Spleen (tissue), 11 donors: ENCODE measurements at regions not wholly inside any gene's neighbourhood (a gene's known extent, or its start where the extent isn't known, plus 50 kb on each side); places are given as distances from the start of the nearest gene placed in this dataset.

Experiments
- DNase-seq: peaks from one replicate; pipeline ENCODE4 v3.0.0-alpha.2; 2020
- H3K27ac ChIP-seq, 8 donors: fragments of 200-600 bp; sonication (generic) in 7 of 8; 1 replicate in 4 of 8; 2 replicates in 4 of 8; pipeline versions ENCODE4 v1.5.0 to v1.8.0; 2016 to 2021; ENCODE audit warnings: inconsistent platforms in 4 of 8, mild to moderate bottlenecking in 4 of 8, moderate library complexity in 1 of 8
- H3K27me3 ChIP-seq, 7 donors: fragments of 200-600 bp; sonication (generic) in 6 of 7; replicated peaks in 1 of 7; 1 replicate in 4 of 7; 2 replicates in 3 of 7; pipeline versions ENCODE4 v1.5.0 to v1.8.0; 2016 to 2021; ENCODE audit warnings: inconsistent platforms in 3 of 7, mild to moderate bottlenecking in 1 of 7
- H3K36me3 ChIP-seq, 6 donors: fragments of 200-600 bp; sonication (generic) in 5 of 6; 1 replicate in 4 of 6; 2 replicates in 2 of 6; pipeline versions ENCODE4 v1.5.0 to v1.8.0; 2016 to 2021; ENCODE audit warnings: inconsistent platforms in 2 of 6
- H3K4me1 ChIP-seq, 6 donors: fragments of 200-600 bp; sonication (generic) in 5 of 6; 1 replicate in 3 of 6; 2 replicates in 3 of 6; pipeline versions ENCODE4 v1.5.0 to v1.8.0; 2016 to 2021; ENCODE audit warnings: inconsistent platforms in 3 of 6
- H3K4me3 ChIP-seq, 8 donors: fragments of 200-600 bp; sonication (generic) in 7 of 8; 1 replicate in 4 of 8; 2 replicates in 4 of 8; pipeline versions ENCODE4 v1.5.0 to v1.8.0; 2016 to 2021; ENCODE audit warnings: inconsistent platforms in 4 of 8, mild to moderate bottlenecking in 4 of 8, moderate library complexity in 2 of 8
- H3K9me3 ChIP-seq, 8 donors: fragments of 200-600 bp; sonication (generic) in 7 of 8; 1 replicate in 4 of 8; 2 replicates in 4 of 8; pipeline versions ENCODE4 v1.5.0 to v1.8.0; 2016 to 2021; ENCODE audit warnings: inconsistent platforms in 4 of 8
- POLR2A ChIP-seq, 3 donors: fragments of 450-650 bp; IDR thresholded peaks; one replicate each; pipeline ENCODE4 v1.5.1; 2017; ENCODE audit warnings: antibody characterized with exemption in 3 of 3, mild to moderate bottlenecking in 1 of 3
- POLR2AphosphoS5 ChIP-seq, 3 donors: sonication (generic); formaldehyde crosslinking; IDR thresholded peaks; one replicate each; pipeline ENCODE4 v1.5.1; 2017; ENCODE audit warnings: antibody characterized with exemption in 3 of 3
- WGBS, 5 donors: extraction: QIAGEN DNeasy Blood & Tissue Kit in 3 of 5; methylation state at CpG; one replicate each; pipeline versions ENCODE4 v1.1.5 to v1.1.7; 2013 to 2018; 5-methylcytosine and 5-hydroxymethylcytosine counted together
- intact Hi-C: fragments of 100-400 bp; cut with DNase I; formaldehyde crosslinking; loops from one replicate; pipeline ENCODE4 v1.15.0; 2023; ENCODE audit warnings: low total_unique reads
- TF ChIP-seq, protein P1 (sequence below), 11 experiments: fragments of 200-600 bp in 7 of 11; fragments of 450-650 bp in 4 of 11; sonication (generic) in 4 of 11; IDR thresholded peaks in 8 of 11; conservative IDR thresholded peaks in 3 of 11; 1 replicate in 7 of 11; 2 replicates in 4 of 11; pipeline versions ENCODE4 v1.4.0 to v1.8.0; 2016 to 2021; ENCODE audit warnings: antibody characterized with exemption in 11 of 11, inconsistent platforms in 4 of 11, mild to moderate bottlenecking in 1 of 11
- donor health status: healthy with polysubstance abuse.
- donor health status: DM: no; HTN: no; CAD: no; lungs with moderate emphysema.
- donor health status: DM: no; HTN: no; CAD: no.
- donor health status: Bipolar disorder and iron deficiency.
- donor health status: healthy.
- donor health status: DM: no; HTN: no; CAD: no.
- donor health status: DM: yes; HTN: yes; CAD: no.

DNA sequence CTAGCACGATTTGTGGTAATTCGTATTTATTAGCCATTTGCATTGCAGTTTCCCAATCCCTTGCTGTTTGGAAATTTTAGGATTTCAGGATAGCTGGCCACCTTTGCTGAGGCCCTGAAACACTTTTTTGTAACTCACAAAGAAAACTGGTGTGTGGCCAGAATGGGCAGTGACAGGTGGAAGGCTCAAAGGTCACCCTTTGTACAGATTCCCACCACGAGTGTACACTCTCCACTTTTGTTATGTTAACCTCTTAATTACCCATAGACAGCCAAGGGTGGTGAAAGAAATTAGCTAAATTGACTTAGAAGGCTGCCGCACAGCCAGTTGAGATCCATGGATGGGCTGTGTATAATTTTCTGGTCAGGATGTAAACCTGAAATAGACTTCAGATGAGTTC lies 109.7 kb upstream of the ARX start:
- intact Hi-C loops: no loop called here

DNA sequence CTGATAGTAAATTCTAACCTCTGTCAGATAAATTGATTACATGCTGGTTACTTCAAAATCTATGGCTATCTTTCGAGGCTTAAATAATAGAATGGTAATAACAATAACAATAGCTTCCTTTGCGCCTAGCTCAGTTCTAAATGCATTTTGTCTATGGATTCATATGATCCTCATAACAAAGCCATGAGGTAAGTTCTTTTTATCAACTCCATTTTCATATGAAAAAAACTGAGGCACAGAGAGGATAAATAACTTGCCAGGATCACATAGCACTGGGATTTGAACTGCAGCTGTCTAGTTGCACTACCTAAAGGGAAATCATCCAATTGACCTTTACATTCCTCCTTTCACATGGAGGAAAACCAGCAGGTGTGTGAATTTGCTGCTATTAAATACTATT lies 108.6 kb upstream of the ARX start:
- Histone ChIP-seq H3K9me3 (peaks cover 0 to 5% (median 0%) of the 10 kb centered on the region in 8 donors), H3K27ac (no peak overlapping the region), H3K4me1 (no peaks in the 10 kb centered on the region), H3K4me3 (no peak overlapping the region), H3K27me3 (peaks cover 0 to 3% (median 0%) of the 10 kb centered on the region in 7 donors), H3K36me3 (no peaks in the 10 kb centered on the region)
- no peak for DNase-seq
- TF ChIP-seq POLR2AphosphoS5 (IDR thresholded peaks at IDR 0.05) (no peak), POLR2A (IDR thresholded peaks at IDR 0.05) (no peak)
- TF ChIP-seq, protein P1, sequence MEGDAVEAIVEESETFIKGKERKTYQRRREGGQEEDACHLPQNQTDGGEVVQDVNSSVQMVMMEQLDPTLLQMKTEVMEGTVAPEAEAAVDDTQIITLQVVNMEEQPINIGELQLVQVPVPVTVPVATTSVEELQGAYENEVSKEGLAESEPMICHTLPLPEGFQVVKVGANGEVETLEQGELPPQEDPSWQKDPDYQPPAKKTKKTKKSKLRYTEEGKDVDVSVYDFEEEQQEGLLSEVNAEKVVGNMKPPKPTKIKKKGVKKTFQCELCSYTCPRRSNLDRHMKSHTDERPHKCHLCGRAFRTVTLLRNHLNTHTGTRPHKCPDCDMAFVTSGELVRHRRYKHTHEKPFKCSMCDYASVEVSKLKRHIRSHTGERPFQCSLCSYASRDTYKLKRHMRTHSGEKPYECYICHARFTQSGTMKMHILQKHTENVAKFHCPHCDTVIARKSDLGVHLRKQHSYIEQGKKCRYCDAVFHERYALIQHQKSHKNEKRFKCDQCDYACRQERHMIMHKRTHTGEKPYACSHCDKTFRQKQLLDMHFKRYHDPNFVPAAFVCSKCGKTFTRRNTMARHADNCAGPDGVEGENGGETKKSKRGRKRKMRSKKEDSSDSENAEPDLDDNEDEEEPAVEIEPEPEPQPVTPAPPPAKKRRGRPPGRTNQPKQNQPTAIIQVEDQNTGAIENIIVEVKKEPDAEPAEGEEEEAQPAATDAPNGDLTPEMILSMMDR (IDR thresholded peaks at IDR 0.05 in 8 of 11, conservative IDR thresholded peaks at IDR 0.05 in 3 of 11): no peak
- WGBS, 5 donors: 82 to 94% (median 92%) methylated on average over 2 of the region's 2 CpGs
- intact Hi-C loops: no loop called here

More for the DNA sequence above, 109.7 kb upstream of the ARX start:
- Histone ChIP-seq H3K4me1 (no peaks in the 10 kb centered on the region), H3K27ac (no peak overlapping the region), H3K36me3 (no peaks in the 10 kb centered on the region), H3K4me3 (no peak overlapping the region), H3K27me3 (peaks cover 0 to 3% (median 0%) of the 10 kb centered on the region in 7 donors), H3K9me3 (peaks cover 0 to 5% (median 0%) of the 10 kb centered on the region in 8 donors)
- TF ChIP-seq, protein P1 (IDR thresholded peaks at IDR 0.05 in 8 of 11, conservative IDR thresholded peaks at IDR 0.05 in 3 of 11): no peak
- TF ChIP-seq POLR2AphosphoS5 (IDR thresholded peaks at IDR 0.05) (no peak), POLR2A (IDR thresholded peaks at IDR 0.05) (no peak)
- DNase-seq: no peak
- WGBS, 5 donors: 71 to 77% (median 74%) methylated on average over 4 of the region's 4 CpGs

DNA sequence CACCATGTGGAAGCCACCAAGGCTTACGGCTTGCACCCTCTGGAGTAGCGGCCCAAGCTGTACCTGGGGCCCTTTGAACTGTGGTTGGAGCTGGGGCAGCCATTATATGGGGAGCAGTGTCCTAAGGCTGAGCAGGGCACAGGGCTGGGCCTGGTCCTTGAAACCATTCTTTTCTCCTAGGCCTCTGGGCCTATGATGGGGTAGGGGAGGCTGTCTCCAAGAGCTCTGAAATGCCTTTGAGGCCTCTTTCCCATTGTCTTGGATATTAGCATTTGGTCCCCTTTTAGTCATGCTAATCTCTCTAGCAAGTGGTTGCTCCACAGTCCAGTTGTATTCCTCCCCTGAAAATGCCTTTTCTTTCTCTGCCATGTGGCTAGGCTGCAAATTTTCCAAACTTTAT lies 96.4 kb upstream of the ARX start:
- Histone ChIP-seq H3K4me3 (no peak overlapping the region), H3K36me3 (no peaks in the 10 kb centered on the region), H3K9me3 (no peaks in the 10 kb centered on the region), H3K27me3 (no peaks in the 10 kb centered on the region), H3K4me1 (no peaks in the 10 kb centered on the region), H3K27ac (no peak overlapping the region)
- TF ChIP-seq POLR2A (IDR thresholded peaks at IDR 0.05) (no peak), POLR2AphosphoS5 (IDR thresholded peaks at IDR 0.05) (no peak)
- TF ChIP-seq, protein P1 (IDR thresholded peaks at IDR 0.05 in 8 of 11, conservative IDR thresholded peaks at IDR 0.05 in 3 of 11): no peak
- DNase-seq: no peak
- 86 to 100% (median 89%) methylated on average over 2 of the region's 2 CpGs; no CpG with 5 or more reads in 1 of the 5 donors for WGBS, 5 donors
- intact Hi-C loops: no loop called here

DNA sequence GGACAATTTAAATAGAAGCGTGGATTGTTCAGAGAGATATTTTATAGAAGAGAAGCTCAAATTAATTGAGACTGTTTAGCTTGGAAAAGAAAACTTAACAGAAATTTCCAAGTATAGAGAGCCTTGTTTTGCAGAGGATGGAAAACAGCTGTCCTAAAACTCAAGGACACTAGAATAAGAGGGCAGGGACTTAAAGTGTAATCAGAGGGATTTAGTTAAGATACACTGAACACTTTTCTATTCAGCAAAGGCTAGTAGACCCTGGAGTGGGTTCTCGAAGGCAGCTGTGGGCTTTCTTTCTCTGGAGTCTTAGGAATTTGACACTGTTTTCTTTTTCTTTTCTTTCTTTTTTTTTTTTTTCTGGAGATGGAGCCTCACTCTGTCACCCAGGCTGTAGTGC lies 92.7 kb upstream of the ARX start:
- WGBS, 5 donors: 65 to 85% (median 79%) methylated on average over 2 of the region's 2 CpGs
- no peak overlapping the region for H3K27ac ChIP-seq
- no peak for DNase-seq
- no peaks in the 10 kb centered on the region for H3K9me3 ChIP-seq
- no peaks in the 10 kb centered on the region for H3K27me3 ChIP-seq
- TF ChIP-seq POLR2A (IDR thresholded peaks at IDR 0.05): no peak
- no peak for TF ChIP-seq POLR2AphosphoS5 (IDR thresholded peaks at IDR 0.05)
- TF ChIP-seq, protein P1 (IDR thresholded peaks at IDR 0.05 in 8 of 11, conservative IDR thresholded peaks at IDR 0.05 in 3 of 11): no peak
- no peaks in the 10 kb centered on the region for H3K36me3 ChIP-seq
- no peak overlapping the region for H3K4me3 ChIP-seq
- intact Hi-C loops: no loop called here
- no peaks in the 10 kb centered on the region for H3K4me1 ChIP-seq
